GM19324 (cell line): ENCODE measurements at regions not wholly inside any gene's neighbourhood (a gene's known extent, or its start where the extent isn't known, plus 50 kb on each side); places are given as distances from the start of the nearest gene placed in this dataset.
"Not testable (repeated sequence)": the region's sequence is repeated elsewhere in the genome, so short reads cannot be mapped to it uniquely, and the experiment has no call there.

Source experiments
- ATAC-seq: cut with Tn5 transposase; IDR thresholded peaks from one replicate; pipeline ENCODE4 v1.9.1; 2021; ENCODE audit warnings: mild to moderate bottlenecking, moderate library complexity; ENCODE audit not compliant: unreplicated experiment, low FRiP score

- no peak for ATAC-seq
Observed at GRCh38 chr13:109985871-109986450, 199.6 kb upstream of the IRS2 start.

- ATAC-seq, result no peak
Observed at GRCh38 chr13:109983447-109983846, 197.1 kb upstream of the IRS2 start.

- ATAC-seq, result no peak
Observed at GRCh38 chr13:109981000-109981399, 194.6 kb upstream of the IRS2 start.

GRCh38 chr13:109979676-109980075 is 193.3 kb upstream of the IRS2 start:
- ATAC-seq, result not testable (repeated sequence)

- ATAC-seq, result no peak
Observed at GRCh38 chr13:109979228-109979627, 192.8 kb upstream of the IRS2 start.

GRCh38 chr13:109977212-109977968 is 191.0 kb upstream of the IRS2 start:
- no peak for ATAC-seq

- ATAC-seq, result no peak
Observed at GRCh38 chr13:109976206-109976997, 190.0 kb upstream of the IRS2 start.

GRCh38 chr13:109974354-109974753 is 188.0 kb upstream of the IRS2 start:
- ATAC-seq, result no peak

- ATAC-seq, result no peak
Observed at GRCh38 chr13:109973279-109973678, 186.9 kb upstream of the IRS2 start.

- ATAC-seq, result no peak
Observed at GRCh38 chr13:109971456-109972090, 185.2 kb upstream of the IRS2 start.

GRCh38 chr13:109971006-109971405 is 184.6 kb upstream of the IRS2 start:
- ATAC-seq, result no peak

- no peak for ATAC-seq
Observed at GRCh38 chr13:109968876-109969577, 182.6 kb upstream of the IRS2 start.

- ATAC-seq, result no peak
Observed at GRCh38 chr13:109963960-109964563, 177.7 kb upstream of the IRS2 start.

- no peak for ATAC-seq
Observed at GRCh38 chr13:109963384-109963783, 177.0 kb upstream of the IRS2 start.

GRCh38 chr13:109959903-109960302 is 173.5 kb upstream of the IRS2 start:
- ATAC-seq, result no peak

- no peak for ATAC-seq
Observed at GRCh38 chr13:109957875-109958274, 171.5 kb upstream of the IRS2 start.

GRCh38 chr13:109955598-109955997 is 169.2 kb upstream of the IRS2 start:
- no peak for ATAC-seq

GRCh38 chr13:109954441-109954840 is 168.1 kb upstream of the IRS2 start:
- ATAC-seq, result no peak

GRCh38 chr13:109951491-109951890 is 165.1 kb upstream of the IRS2 start:
- ATAC-seq, result no peak

GRCh38 chr13:109949397-109949796 is 163.0 kb upstream of the IRS2 start:
- no peak for ATAC-seq
